Bronchial epithelial cell (primary cell): ENCODE measurements at regions not wholly inside any gene's neighbourhood (a gene's known extent, or its start where the extent isn't known, plus 50 kb on each side); places are given as distances from the start of the nearest gene placed in this dataset.

Experiments
- DNase-seq: peaks from one replicate; pipeline ENCODE4 v3.0.0-alpha.2; 2010; ENCODE audit warnings: low read depth
- FAIRE-seq: peaks from 2 replicates; lab custom pipeline; 2011; peaks lifted over from hg19 to GRCh38; lab: Jason Lieb, UNC
- H3K27me3 ChIP-seq: 2 replicates; pipeline ENCODE4 v1.5.1; 2011; ENCODE audit warnings: low read length; ENCODE audit not compliant: control insufficient read depth, insufficient read depth
- H3K36me3 ChIP-seq: 2 replicates; pipeline ENCODE4 v1.5.1; 2011; ENCODE audit warnings: low read length; ENCODE audit not compliant: control insufficient read depth, insufficient read depth
- H3K4me3 ChIP-seq: 2 replicates; pipeline ENCODE4 v1.5.1; 2011; ENCODE audit warnings: mild to moderate bottlenecking, low read depth, low read length, control low read depth
- TF ChIP-seq, protein P1 (sequence below): IDR thresholded peaks from 2 replicates; pipeline ENCODE4 v1.5.1; 2011; ENCODE audit warnings: mild to moderate bottlenecking, moderate library complexity, low read length, control low read depth, inconsistent platforms; ENCODE audit not compliant: insufficient read depth, severe bottlenecking

GRCh38 chr2:167431949-167432348 is 543.7 kb downstream of the XIRP2 start:
- H3K4me3 ChIP-seq, result no peak overlapping the region
- FAIRE-seq (no peak), DNase-seq (no peak)

GRCh38 chr2:167430447-167430846 is 542.2 kb downstream of the XIRP2 start:
- H3K4me3 ChIP-seq, result no peak overlapping the region
- FAIRE-seq (no peak), DNase-seq (no peak)
- TF ChIP-seq, protein P1, sequence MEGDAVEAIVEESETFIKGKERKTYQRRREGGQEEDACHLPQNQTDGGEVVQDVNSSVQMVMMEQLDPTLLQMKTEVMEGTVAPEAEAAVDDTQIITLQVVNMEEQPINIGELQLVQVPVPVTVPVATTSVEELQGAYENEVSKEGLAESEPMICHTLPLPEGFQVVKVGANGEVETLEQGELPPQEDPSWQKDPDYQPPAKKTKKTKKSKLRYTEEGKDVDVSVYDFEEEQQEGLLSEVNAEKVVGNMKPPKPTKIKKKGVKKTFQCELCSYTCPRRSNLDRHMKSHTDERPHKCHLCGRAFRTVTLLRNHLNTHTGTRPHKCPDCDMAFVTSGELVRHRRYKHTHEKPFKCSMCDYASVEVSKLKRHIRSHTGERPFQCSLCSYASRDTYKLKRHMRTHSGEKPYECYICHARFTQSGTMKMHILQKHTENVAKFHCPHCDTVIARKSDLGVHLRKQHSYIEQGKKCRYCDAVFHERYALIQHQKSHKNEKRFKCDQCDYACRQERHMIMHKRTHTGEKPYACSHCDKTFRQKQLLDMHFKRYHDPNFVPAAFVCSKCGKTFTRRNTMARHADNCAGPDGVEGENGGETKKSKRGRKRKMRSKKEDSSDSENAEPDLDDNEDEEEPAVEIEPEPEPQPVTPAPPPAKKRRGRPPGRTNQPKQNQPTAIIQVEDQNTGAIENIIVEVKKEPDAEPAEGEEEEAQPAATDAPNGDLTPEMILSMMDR, result no peak
- no peaks in the 10 kb centered on the region for H3K36me3 ChIP-seq
- H3K27me3 ChIP-seq, result no peaks in the 10 kb centered on the region

More at GRCh38 chr2:167431949-167432348, 543.7 kb downstream of the XIRP2 start:
- Histone ChIP-seq H3K36me3 (no peaks in the 10 kb centered on the region), H3K27me3 (no peaks in the 10 kb centered on the region)
- TF ChIP-seq, protein P1, result no peak

DNA sequence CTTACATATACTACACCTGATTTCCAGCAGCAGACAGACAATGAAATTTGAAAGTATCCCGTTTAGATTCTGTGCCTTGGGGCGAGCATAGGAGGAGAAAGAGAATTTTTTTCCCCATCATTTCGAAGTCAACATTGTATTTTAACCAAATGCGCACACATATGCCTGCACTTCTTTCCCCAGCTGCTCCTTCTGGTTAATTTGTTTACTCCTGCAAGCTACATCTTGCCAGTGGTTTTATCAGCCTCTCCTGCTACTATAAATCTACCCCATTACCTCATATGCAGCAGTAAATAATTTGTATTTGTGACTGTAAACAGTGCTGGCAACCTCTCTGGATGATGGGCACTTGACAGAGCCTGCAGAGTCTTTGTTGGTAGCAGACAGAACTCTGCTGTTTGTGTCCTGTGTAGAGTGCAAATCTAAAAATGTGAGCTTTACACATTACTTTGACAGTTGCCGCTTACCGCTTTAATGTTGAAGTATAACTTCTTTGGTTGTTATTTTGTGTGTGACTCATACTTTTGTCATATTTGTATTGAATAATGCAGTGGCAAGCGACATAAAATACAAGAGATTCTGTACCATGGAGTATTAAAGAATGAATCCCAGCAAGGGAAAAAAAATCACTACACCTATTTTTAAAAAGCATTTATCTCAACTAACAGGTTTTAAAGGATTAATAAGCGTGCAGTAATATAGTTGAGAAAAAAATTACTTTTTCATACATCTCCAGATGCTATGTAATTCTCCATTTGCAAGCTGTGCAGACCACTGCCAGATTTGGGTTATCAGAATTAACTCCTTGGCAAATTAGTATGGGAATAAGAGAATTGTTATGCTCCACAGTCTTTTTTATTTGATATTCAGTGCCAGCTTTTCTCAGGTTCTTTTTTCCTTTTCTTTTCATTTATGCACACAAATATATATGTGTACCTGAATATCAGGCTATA is 536.8 kb downstream of the XIRP2 start:
- Histone ChIP-seq H3K36me3 (no peaks in the 10 kb centered on the region), H3K27me3 (no peaks in the 10 kb centered on the region), H3K4me3 (no peak overlapping the region)
- FAIRE-seq, result no peak
- TF ChIP-seq, protein P1, result no peak
- no peak for DNase-seq

DNA sequence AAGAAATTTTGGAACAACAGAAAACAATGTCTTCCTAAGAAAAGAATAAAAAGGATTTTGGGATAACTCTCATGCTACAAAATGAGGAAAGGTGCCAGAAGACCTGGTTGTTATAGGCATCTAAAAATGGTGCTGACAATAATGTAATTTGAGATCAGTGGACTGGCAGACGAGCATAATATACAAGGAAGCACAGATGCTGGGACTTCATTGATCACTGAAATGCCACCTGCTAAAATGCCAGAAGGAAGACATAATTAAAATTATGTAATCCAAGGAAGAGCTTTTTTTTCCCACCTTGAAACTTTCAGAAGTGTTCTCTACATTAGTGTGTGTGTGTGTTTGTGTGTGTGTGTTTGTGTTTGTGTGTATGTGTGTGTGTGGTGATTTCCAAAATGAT is 535.9 kb downstream of the XIRP2 start:
- no peak for FAIRE-seq
- H3K4me3 ChIP-seq, result no peak overlapping the region
- H3K27me3 ChIP-seq, result no peaks in the 10 kb centered on the region
- H3K36me3 ChIP-seq, result no peaks in the 10 kb centered on the region
- no peak for DNase-seq
- TF ChIP-seq, protein P1, result no peak

DNA sequence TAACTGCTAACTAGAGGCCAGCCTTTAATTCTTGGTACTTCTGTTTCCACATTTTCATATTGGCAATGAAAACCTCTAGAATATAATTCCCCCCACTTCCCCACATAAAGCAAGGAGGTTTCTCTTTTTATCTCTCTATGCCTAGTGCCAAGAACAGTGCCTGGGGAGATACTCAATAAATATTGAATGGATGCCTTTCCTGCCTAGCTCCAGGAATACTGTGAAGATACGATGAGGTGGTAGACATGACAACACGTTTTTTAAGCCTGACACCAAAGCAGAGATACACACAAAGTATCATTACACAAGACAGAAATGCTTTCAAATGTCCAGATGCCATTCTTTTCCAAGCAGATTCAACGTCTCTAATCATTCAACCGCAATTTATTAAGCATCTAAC is 535.5 kb downstream of the XIRP2 start:
- TF ChIP-seq, protein P1, result no peak
- no peak overlapping the region for H3K4me3 ChIP-seq
- DNase-seq, result no peak

More for the DNA sequence above, 535.5 kb downstream of the XIRP2 start:
- Histone ChIP-seq H3K36me3 (no peaks in the 10 kb centered on the region), H3K27me3 (no peaks in the 10 kb centered on the region)
- FAIRE-seq, result no peak
